ENCODE measurements at regions not wholly inside any gene's neighbourhood (a gene's known extent, or its start where the extent isn't known, plus 50 kb on each side); places are given as distances from the start of the nearest gene placed in this dataset.

- FAIRE-seq, result no peak
Measured at GRCh38 chr13:50697746-50698539, 145.5 kb downstream of the DLEU7 start.

- FAIRE-seq, result no peak
Measured at GRCh38 chr13:50699874-50700663, 143.4 kb downstream of the DLEU7 start.

DNA sequence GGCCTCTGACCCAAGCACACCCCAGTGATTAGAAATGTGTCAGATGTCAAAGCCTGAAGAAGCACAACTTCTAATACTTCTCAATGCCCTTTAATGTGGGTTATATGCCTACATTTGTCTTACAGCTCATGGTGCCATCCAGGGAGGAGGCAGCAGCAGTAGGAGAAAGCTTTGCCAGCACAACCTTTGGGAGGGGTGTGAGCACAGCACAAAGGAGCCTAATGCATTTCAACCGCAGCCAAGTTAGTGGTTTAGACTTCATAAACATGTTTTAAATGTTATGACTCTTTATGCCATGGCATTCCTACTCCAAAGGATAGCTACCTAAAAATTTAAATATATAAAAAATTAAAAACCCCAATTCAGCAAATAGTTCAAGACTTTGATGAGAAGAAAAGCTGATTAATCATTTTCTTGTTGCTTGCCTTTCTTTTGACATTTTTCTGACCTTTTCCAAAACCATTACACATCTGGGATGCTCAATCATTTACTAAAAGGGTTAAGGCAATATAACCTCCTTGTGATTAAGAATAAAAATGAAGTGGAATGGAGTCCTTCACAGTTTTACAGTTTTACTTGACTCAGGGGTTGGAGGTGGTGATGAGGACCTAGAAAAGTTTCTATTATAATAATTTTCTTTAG is 142.7 kb downstream of the DLEU7 start:
- FAIRE-seq, result no peak

DNA sequence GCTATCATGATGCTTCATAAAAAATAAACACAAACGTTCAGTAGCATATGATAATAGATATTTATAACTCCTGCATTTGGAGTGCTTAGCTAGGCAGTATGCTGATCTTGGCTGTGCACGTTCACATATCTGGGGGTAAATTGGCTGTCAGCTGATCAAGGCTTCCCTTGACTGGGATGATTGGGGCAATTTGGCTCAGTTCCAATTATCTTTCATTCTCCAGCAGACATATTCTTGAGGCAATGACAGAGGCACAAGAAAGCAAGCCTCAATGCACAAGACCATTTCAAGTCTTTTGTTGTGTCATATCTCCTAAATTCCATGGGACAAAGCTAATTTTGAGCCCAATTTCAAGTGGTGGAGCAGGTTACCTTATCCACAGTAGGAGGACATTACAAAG is 142.0 kb downstream of the DLEU7 start:
- FAIRE-seq, result no peak

DNA sequence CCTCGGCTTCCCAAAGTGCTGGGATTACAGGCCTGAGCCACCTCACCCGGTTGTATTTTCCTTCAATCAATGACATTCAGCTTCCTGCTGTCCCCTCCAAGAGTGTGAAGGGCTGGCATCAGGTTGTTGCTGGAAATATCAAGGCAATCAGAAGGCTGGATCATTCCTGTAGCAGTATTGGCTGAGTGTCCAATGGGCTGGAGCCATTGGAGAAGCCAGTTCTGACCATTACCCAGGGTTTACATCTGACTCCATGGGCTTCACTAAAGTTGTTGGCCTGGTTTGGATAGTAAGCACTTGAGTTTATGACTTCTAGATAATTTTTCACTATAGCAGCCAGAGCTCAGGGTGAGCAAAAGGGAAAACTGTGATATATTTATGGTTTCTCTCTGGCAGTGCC is 137.0 kb downstream of the DLEU7 start:
- no peak for FAIRE-seq

- FAIRE-seq, result no peak
Measured at GRCh38 chr13:50707628-50708027, 135.9 kb downstream of the DLEU7 start.

- FAIRE-seq, result no peak
Measured at GRCh38 chr13:50708461-50708860, 135.0 kb downstream of the DLEU7 start.

DNA sequence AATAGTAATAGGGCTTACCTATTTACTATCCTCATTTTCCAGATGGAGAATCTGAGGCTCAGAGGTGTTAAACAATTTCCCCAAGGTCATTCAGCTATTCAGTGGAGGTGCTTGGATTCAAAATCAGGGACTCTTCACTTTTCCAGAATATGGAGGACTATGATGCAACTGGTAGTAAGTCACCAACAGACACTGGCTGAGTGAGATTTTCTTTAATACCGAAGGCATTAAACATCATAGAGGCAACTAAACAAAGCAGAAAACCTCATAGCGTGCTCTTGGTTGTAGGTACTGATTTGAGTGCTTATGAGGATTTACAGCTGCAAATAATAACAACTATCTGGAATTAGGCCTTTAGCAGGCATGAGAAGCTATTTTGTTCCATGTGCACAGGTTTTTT is 134.4 kb downstream of the DLEU7 start:
- FAIRE-seq, result no peak

GRCh38 chr13:50711131-50711815 is 132.2 kb downstream of the DLEU7 start:
- no peak for FAIRE-seq

GRCh38 chr13:50711996-50712395 is 131.5 kb downstream of the DLEU7 start:
- no peak for FAIRE-seq

GRCh38 chr13:50712456-50712855 is 131.0 kb downstream of the DLEU7 start:
- FAIRE-seq, result no peak

GRCh38 chr13:50712881-50713280 is 130.6 kb downstream of the DLEU7 start:
- FAIRE-seq, result no peak

DNA sequence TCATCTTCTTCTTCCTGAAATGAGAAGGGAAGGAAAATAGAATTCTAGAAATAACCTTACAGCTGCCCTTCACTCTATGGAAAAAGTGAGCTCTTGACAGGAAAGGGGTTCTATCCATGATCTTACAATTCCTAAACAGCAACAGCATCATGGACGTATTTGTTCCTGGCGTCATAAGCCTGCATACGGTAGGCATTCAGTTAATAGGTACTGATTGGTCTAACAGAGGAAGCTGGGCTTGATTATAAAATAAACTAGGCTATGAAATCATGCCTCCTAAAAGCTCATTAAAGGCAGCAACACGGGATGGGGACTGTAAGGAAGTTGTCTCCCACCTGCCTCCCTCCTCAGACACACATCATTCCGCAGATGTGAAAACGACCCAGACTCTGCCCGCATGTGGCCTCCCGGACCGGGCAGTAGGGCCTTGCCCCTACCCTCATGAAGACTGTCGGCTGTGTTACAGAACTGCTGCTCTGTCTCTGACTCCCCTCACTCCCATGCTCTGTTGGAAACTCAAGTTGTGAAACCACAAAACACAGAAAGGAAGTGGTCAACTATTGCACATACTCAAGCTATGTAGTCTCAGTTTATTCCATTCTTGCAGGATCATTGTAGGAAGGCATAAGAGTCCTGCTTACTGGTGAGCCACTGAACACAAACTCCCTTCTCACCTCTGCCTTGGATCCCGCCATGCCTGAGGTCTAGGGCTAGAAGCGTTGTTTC is 129.8 kb downstream of the DLEU7 start:
- no peak for FAIRE-seq

DNA sequence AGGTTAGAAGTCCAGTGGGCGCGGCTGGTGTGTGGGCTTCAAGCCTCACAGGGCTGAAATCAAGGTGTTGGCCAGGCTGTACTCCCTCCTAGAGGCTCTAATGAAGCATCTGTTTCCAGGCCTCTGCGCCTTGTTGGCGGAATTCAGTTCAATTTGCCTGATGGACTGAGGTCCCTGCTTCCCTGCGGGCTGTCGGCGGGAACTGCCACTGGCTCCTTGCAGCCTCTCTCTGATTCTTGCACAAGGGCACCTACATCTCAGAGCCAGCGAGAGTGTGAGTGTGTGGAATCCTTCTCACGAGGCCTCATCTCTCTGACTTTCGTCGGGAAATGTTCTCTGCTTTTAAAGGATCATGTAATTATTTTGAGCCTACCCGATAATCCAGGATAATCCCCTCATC is 128.6 kb downstream of the DLEU7 start:
- no peak for FAIRE-seq

- no peak for FAIRE-seq
Measured at GRCh38 chr13:50715402-50716146, 127.9 kb downstream of the DLEU7 start.

DNA sequence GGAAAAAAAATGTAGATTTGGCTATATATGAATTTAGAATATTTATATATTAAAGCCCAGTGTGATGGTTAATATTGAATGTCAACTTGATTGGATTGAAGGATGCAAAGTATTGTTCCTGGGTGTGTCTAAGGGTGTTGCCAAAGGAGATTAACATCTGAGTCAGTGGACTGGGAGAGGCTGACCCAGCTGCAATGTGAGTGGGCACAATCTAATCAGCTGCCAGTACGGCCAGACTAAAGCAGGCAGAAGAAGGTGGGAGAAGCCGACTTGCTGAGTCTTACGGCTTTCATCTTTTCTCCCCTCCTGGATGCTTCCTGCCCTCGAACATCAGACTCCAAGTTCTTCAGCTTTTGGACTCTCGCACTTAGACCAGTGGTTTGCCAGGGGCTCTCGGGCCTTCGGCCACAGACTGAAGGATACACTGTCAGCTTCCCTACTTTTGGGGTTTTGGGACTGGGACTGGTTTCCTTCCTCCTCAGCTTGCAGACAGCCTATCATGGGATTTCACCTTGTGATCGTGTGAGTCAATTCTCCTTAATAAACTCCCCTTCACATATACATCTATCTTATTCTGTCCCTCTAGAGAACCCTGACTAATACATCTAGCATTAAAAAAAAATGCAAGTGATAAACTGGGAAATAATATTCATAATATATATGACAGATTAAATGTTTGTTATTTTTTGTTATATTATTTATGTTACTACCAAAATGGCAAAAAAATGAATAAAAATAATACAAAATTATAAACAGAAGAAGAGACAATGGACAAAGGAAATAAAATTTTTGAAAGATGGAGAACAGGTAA is 122.4 kb downstream of the DLEU7 start:
- no peak for FAIRE-seq

GRCh38 chr13:50721672-50721992 is 121.9 kb downstream of the DLEU7 start:
- FAIRE-seq, result no peak

- FAIRE-seq, result no peak
Measured at GRCh38 chr13:50722440-50723125, 120.9 kb downstream of the DLEU7 start.

DNA sequence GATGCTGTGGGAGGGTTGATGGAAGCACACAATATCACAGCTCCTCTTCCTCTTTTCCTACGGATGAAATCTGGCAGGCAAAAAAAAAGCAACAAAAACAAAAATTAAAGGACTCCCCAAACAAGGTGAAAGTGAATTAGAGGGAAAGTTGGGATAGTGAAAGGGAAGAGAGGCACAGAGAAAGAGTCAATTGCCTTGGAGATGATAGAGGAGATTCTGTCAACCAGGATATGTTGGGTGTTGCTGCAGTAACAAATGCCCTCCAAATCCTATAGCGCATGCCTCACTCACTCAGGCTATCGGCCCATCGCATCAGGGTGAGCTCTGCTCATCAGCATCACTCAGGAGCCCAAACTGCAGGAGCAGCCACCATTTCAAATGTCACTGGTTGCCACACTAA is 119.1 kb downstream of the DLEU7 start:
- no peak for FAIRE-seq

DNA sequence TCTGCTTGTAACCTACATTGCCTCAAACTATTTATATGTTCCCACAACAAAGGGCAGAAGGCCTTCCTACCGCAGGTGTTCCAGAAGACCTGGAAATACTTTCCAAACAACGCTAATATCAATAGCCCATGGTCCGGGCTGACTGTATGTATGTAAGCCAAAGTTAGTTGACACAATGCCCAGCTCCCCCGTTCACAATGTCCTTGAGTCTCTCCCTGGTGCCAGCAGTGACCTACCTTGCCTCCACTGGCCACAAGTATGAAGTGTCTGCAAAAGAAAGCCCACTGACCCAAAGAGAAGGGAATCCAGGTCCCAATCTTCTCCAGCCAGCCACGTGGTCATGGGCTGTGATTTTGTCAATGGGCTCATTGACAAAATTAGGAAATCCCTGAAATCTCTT is 118.6 kb downstream of the DLEU7 start:
- FAIRE-seq, result no peak
